ENCODE measurements at regions not wholly inside any gene's neighbourhood (a gene's known extent, or its start where the extent isn't known, plus 50 kb on each side); places are given as distances from the start of the nearest gene placed in this dataset.
"Not testable (repeated sequence)": the region's sequence is repeated elsewhere in the genome, so short reads cannot be mapped to it uniquely, and the experiment has no call there.

DNA sequence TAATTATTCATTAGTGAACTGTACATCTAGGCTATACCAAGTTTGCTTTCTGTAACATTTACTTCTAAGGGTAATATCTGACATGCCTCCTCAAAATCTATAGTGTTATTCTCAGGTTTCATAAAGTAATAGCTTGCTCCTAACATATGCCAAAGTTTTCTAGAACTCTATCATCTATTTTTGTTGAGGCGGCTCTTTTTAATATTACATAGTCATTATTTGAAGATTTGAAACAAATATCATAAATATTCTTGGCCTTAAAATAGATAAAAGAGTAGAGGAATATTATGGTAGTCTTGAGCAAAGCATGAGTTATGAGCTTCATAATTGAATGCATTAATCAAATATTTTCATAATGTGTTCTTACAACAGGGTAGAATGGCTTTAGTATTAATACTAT, 327.2 kb upstream of the KCND2 start:
- DNase-seq (ENCODE audit: low spot score in 2 of 2), result no peak
- Histone ChIP-seq H3K9me3 (no peaks in the 10 kb centered on the region), H3K27me3 (no peaks in the 10 kb centered on the region), H3K27ac (no peak overlapping the region), H3K4me3 (no peak overlapping the region), H3K4me1 (no peaks in the 10 kb centered on the region), H3K36me3 (no peaks in the 10 kb centered on the region)
- 100% methylated on average over 1 of the region's 1 CpG for WGBS
- TF ChIP-seq EP300 (IDR thresholded peaks at IDR 0.05), result no peak
- TF ChIP-seq, protein P1, sequence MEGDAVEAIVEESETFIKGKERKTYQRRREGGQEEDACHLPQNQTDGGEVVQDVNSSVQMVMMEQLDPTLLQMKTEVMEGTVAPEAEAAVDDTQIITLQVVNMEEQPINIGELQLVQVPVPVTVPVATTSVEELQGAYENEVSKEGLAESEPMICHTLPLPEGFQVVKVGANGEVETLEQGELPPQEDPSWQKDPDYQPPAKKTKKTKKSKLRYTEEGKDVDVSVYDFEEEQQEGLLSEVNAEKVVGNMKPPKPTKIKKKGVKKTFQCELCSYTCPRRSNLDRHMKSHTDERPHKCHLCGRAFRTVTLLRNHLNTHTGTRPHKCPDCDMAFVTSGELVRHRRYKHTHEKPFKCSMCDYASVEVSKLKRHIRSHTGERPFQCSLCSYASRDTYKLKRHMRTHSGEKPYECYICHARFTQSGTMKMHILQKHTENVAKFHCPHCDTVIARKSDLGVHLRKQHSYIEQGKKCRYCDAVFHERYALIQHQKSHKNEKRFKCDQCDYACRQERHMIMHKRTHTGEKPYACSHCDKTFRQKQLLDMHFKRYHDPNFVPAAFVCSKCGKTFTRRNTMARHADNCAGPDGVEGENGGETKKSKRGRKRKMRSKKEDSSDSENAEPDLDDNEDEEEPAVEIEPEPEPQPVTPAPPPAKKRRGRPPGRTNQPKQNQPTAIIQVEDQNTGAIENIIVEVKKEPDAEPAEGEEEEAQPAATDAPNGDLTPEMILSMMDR (IDR thresholded peaks at IDR 0.05), result no peak
- TF ChIP-seq POLR2A (IDR thresholded peaks at IDR 0.05), result no peak
- TF ChIP-seq POLR2AphosphoS5 (IDR thresholded peaks at IDR 0.05), result no peak

DNA sequence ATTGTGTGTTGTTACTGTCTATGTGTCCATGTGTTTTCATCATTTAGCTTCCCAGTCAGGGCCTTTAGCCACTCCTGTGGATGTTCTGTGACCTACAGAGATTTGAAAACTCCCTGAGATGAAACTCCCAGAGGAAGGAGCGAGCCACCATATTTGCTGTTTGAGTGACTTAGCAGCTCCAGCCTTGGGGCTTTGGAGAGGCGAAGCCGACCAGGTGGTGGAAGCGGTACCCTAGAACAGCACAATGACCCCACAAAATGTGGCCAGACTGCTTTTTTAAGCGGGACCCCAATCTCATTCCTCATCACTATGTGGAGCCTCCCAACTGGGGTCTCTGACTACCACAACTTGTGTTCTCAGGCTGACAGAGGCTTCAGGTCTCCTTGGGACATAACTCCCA, 323.9 kb upstream of the KCND2 start:
- WGBS, result 99% methylated on average over 5 of the region's 5 CpGs
- no peak overlapping the region for H3K4me3 ChIP-seq

DNA sequence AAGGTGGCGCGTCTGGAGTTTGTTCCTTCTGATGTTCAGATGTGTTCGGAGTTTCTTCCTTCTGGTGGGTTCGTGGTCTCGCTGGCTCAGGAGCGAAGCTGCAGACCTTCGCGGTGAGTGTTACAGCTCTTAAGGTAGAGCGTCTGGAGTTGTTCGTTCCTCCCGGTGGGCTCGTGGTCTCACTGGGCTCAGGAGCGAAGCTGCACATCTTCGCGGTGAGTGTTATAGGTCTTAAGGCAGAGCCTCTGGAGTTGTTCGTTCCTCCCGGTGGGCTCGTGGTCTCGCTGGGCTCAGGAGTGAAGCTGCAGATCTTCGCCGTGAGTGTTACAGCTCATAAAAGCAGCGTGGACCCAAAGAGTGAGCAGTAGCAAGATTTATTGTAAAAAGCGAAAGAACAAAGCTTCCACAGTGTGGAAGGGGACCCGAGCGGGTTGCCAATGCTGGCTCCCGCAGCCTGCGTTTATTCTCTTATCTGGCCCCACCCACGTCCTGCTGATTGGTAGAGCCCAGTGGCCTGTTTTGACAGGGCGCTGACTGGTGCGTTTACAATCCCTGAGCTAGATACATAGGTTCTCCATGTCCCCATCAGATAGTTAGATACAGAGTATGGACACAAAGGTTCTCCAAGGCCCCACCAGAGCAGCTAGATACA, 322.5 kb upstream of the KCND2 start:
- not testable (repeated sequence) for DNase-seq (ENCODE audit: low spot score in 2 of 2); H3K27ac ChIP-seq; H3K9me3 ChIP-seq; H3K27me3 ChIP-seq; H3K4me3 ChIP-seq; H3K4me1 ChIP-seq; H3K36me3 ChIP-seq
- WGBS, result 94% methylated on average over 26 of the region's 30 CpGs

More for the DNA sequence above, 323.9 kb upstream of the KCND2 start:
- H3K36me3 ChIP-seq, result no peaks in the 10 kb centered on the region
- no peak for DNase-seq (ENCODE audit: low spot score in 2 of 2)
- no peak overlapping the region for H3K27ac ChIP-seq
- H3K27me3 ChIP-seq, result no peaks in the 10 kb centered on the region
- no peaks in the 10 kb centered on the region for H3K9me3 ChIP-seq
- TF ChIP-seq POLR2A (IDR thresholded peaks at IDR 0.05), result no peak
- TF ChIP-seq POLR2AphosphoS5 (IDR thresholded peaks at IDR 0.05), result no peak
- TF ChIP-seq, protein P1 (IDR thresholded peaks at IDR 0.05), result no peak
- no peak for TF ChIP-seq EP300 (IDR thresholded peaks at IDR 0.05)
- no peaks in the 10 kb centered on the region for H3K4me1 ChIP-seq

DNA sequence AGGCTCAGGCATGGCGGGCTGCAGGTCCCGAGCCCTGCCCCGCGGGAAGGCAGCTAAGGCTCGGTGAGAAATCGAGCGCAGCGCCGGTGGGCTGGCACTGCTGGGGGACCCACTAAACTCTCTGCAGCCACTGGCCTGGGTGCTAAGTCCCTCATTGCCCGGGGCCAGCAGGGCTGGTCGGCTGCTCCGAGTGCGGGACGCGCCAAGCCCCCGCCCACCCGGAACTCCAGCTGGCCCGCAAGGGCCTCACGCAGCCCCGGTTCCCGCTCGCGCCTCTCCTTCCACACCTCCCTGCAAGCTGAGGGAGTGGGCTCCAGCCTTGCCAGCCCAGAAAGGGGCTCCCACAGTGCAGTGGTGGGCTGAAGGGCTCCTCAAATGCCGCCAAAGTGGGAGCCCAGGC, 321.4 kb upstream of the KCND2 start:
- 100% methylated on average over 4 of the region's 24 CpGs for WGBS
- H3K4me1 ChIP-seq; DNase-seq (ENCODE audit: low spot score in 2 of 2); H3K36me3 ChIP-seq; H3K27ac ChIP-seq; H3K4me3 ChIP-seq; H3K9me3 ChIP-seq; H3K27me3 ChIP-seq: not testable (repeated sequence)

DNA sequence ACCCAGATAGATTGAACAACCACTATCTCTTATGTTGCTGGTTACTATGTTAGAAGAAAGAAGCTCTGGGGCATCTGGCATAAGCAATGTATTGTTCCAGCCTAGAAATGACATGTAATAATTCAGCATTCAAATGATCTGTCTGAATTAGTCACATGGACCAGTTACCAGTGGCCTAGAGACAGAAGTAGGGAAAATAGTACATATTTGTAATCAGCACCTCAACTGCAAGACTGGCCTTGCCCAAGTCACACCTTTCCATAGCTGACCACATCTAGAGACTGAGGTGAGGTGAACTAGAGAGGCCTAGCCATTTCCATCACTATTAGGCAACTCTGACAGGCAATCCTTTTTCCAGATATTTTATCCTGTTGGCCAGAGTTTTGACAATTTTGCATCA, 315.6 kb upstream of the KCND2 start:
- no peaks in the 10 kb centered on the region for H3K36me3 ChIP-seq
- no peaks in the 10 kb centered on the region for H3K9me3 ChIP-seq
- DNase-seq (ENCODE audit: low spot score in 2 of 2), result no peak
- H3K27me3 ChIP-seq, result no peaks in the 10 kb centered on the region
- H3K4me1 ChIP-seq, result no peaks in the 10 kb centered on the region
- TF ChIP-seq POLR2AphosphoS5 (IDR thresholded peaks at IDR 0.05) (no peak), POLR2A (IDR thresholded peaks at IDR 0.05) (no peak), EP300 (IDR thresholded peaks at IDR 0.05) (no peak)
- TF ChIP-seq, protein P1 (IDR thresholded peaks at IDR 0.05), result no peak
- H3K4me3 ChIP-seq, result no peak overlapping the region
- no peak overlapping the region for H3K27ac ChIP-seq

DNA sequence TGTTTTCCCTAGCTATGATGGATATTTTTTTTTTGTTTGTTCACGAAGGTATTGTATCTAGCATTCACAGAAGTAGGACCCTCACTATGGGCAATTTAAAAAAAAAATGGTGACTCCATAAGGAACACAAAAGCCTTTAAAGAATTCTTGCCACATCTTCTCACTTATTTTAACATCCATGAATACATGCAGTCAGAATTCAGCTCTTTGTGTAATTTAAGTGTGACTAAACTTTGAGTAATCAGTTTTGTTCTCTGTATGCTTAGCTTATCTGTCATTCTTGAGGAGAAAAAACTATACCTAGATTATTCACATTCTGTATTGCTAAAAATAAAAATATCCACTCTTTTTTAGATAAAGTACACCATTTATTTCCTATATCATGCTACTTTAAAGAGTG, 313.2 kb upstream of the KCND2 start:
- TF ChIP-seq POLR2A (IDR thresholded peaks at IDR 0.05) (no peak), EP300 (IDR thresholded peaks at IDR 0.05) (no peak), POLR2AphosphoS5 (IDR thresholded peaks at IDR 0.05) (no peak)
- TF ChIP-seq, protein P1 (IDR thresholded peaks at IDR 0.05), result no peak
- no peak overlapping the region for H3K27ac ChIP-seq
- H3K36me3 ChIP-seq, result no peaks in the 10 kb centered on the region
- DNase-seq (ENCODE audit: low spot score in 2 of 2), result no peak
- 84% methylated on average over 1 of the region's 1 CpG for WGBS
- H3K27me3 ChIP-seq, result no peaks in the 10 kb centered on the region
- no peaks in the 10 kb centered on the region for H3K4me1 ChIP-seq
- no peaks in the 10 kb centered on the region for H3K9me3 ChIP-seq
- no peak overlapping the region for H3K4me3 ChIP-seq
